Keratinocyte (primary cell): ENCODE measurements at regions not wholly inside any gene's neighbourhood (a gene's known extent, or its start where the extent isn't known, plus 50 kb on each side); places are given as distances from the start of the nearest gene placed in this dataset.

Experiments
- DNase-seq: peaks from one replicate; pipeline ENCODE4 v3.0.0-alpha.2; 2011; ENCODE audit warnings: low read depth, missing footprints, low spot score
- FAIRE-seq: peaks from 2 replicates; lab custom pipeline; 2011; peaks lifted over from hg19 to GRCh38; lab: Jason Lieb, UNC
- H2AFZ ChIP-seq: 2 replicates; pipeline ENCODE4 v1.6.0; 2012; ENCODE audit warnings: low read length, control low read depth, inconsistent platforms; ENCODE audit not compliant: control insufficient read depth
- H3K27ac ChIP-seq: 2 replicates; pipeline ENCODE4 v1.5.1; 2011; ENCODE audit warnings: low read length; ENCODE audit not compliant: control insufficient read depth, insufficient read depth
- H3K27me3 ChIP-seq: 3 replicates; pipeline ENCODE4 v1.6.0; 2011; ENCODE audit warnings: low read length; ENCODE audit not compliant: control insufficient read depth, insufficient read depth; ENCODE audit errors: extremely low read depth
- H3K36me3 ChIP-seq, 2 experiments: 2 replicates in 1 of 2; 3 replicates in 1 of 2; pipeline ENCODE4 v1.5.1; 2011; ENCODE audit warnings: low read length in 2 of 2, mild to moderate bottlenecking in 1 of 2; ENCODE audit not compliant: control insufficient read depth in 2 of 2, insufficient read depth in 2 of 2; ENCODE audit errors: extremely low read depth in 1 of 2
- H3K4me1 ChIP-seq: 3 replicates; pipeline ENCODE4 v1.5.1; 2011; ENCODE audit warnings: low read length; ENCODE audit not compliant: control insufficient read depth, insufficient read depth; ENCODE audit errors: extremely low read depth
- H3K4me2 ChIP-seq: 3 replicates; pipeline ENCODE4 v1.6.0; 2011; ENCODE audit warnings: low read depth, low read length; ENCODE audit not compliant: control insufficient read depth, insufficient read depth; ENCODE audit errors: extremely low read depth
- H3K4me3 ChIP-seq, 3 experiments: fragments of 200-600 bp in 1 of 3; sonication (generic) in 1 of 3; 2 replicates in 2 of 3; 3 replicates in 1 of 3; pipeline ENCODE4 v1.5.1; 2011 to 2016; ENCODE audit warnings: low read length in 3 of 3, mild to moderate bottlenecking in 3 of 3, control low read depth in 2 of 3, inconsistent platforms in 1 of 3, low read depth in 1 of 3, mixed read lengths in 1 of 3, mixed run types in 1 of 3, moderate library complexity in 1 of 3; ENCODE audit not compliant: control insufficient read depth in 2 of 3, insufficient read depth in 2 of 3; ENCODE audit errors: extremely low read depth in 1 of 3
- H3K79me2 ChIP-seq: 2 replicates; pipeline ENCODE4 v1.6.0; 2012; ENCODE audit warnings: low read length; ENCODE audit not compliant: control insufficient read depth, insufficient read depth
- H3K9ac ChIP-seq: 3 replicates; pipeline ENCODE4 v1.6.0; 2011; ENCODE audit warnings: low read length; ENCODE audit not compliant: control insufficient read depth, insufficient read depth; ENCODE audit errors: extremely low read depth
- H3K9me1 ChIP-seq: 3 replicates; pipeline ENCODE4 v1.6.0; 2011; ENCODE audit warnings: low read length; ENCODE audit not compliant: control insufficient read depth, insufficient read depth; ENCODE audit errors: extremely low read depth
- H3K9me3 ChIP-seq: 2 replicates; pipeline ENCODE4 v1.5.1; 2012; ENCODE audit warnings: low read depth, low read length; ENCODE audit not compliant: control insufficient read depth
- H4K20me1 ChIP-seq: 3 replicates; pipeline ENCODE4 v1.6.0; 2011; ENCODE audit warnings: low read length; ENCODE audit not compliant: control insufficient read depth, insufficient read depth; ENCODE audit errors: extremely low read depth
- CTCF ChIP-seq, 3 experiments: IDR thresholded peaks in 1 of 3; conservative IDR thresholded peaks in 1 of 3; optimal IDR thresholded peaks in 1 of 3; 2 replicates in 2 of 3; 3 replicates in 1 of 3; pipeline versions ENCODE3 to v1.5.1; 2011; ENCODE audit warnings: low read length in 3 of 3, mild to moderate bottlenecking in 3 of 3, moderate library complexity in 2 of 3, control low read depth in 1 of 3, inconsistent platforms in 1 of 3; ENCODE audit not compliant: insufficient read depth in 2 of 3; ENCODE audit errors: extremely low read depth in 1 of 3
- EZH2 ChIP-seq: IDR thresholded peaks from one replicate; pipeline ENCODE4 v1.6.1; 2012; ENCODE audit warnings: inconsistent platforms, mild to moderate bottlenecking, low read length, moderate library complexity
- dilution Hi-C: fragments of 300-500 bp; cut with MboI; formaldehyde crosslinking; loops from one replicate; pipeline ENCODE4 v1.7.0; 2020; ENCODE audit warnings: low sequenced_read_pairs; ENCODE audit not compliant: extremely low pct_ligation_motif_present

- Histone ChIP-seq H3K27ac (no peak overlapping the region), H3K9me1 (no peaks in the 10 kb centered on the region)
- no peak for DNase-seq
These were observed 247.2 kb downstream of the HACE1 start for GRCh38 chr6:104612541-104612940.

GRCh38 chr6:104608101-104608500 lies 251.6 kb downstream of the HACE1 start:
- Histone ChIP-seq H3K79me2 (no peaks in the 10 kb centered on the region), H3K9me3 (no peaks in the 10 kb centered on the region), H3K36me3 (no peaks in the 10 kb centered on the region), H3K4me1 (peaks cover 6% of the 10 kb centered on the region), H3K4me3 (no peak overlapping the region), H3K27ac (no peak overlapping the region), H2AFZ (no peak overlapping the region), H3K4me2 (no peak overlapping the region), H3K27me3 (no peaks in the 10 kb centered on the region), H4K20me1 (no peaks in the 10 kb centered on the region), H3K9ac (no peak overlapping the region), H3K9me1 (no peaks in the 10 kb centered on the region)
- dilution Hi-C loops, result no loop called here
- DNase-seq (no peak), FAIRE-seq (no peak)
- TF ChIP-seq EZH2, result no peak
- TF ChIP-seq CTCF (optimal IDR thresholded peaks at IDR 0.05 in 1 of 3, IDR thresholded peaks at IDR 0.05 in 1 of 3, conservative IDR thresholded peaks at IDR 0.05 in 1 of 3; ENCODE audit: extremely low read depth in 1 of 3, insufficient read depth in 2 of 3, low read length in 3 of 3), result no peak

More at GRCh38 chr6:104612541-104612940, 247.2 kb downstream of the HACE1 start:
- Histone ChIP-seq H3K4me3 (no peak overlapping the region), H3K9ac (no peak overlapping the region), H3K36me3 (no peaks in the 10 kb centered on the region), H3K4me2 (peak overlapping the region; percentile 27), H3K9me3 (no peaks in the 10 kb centered on the region), H3K4me1 (peaks cover 13% of the 10 kb centered on the region), H2AFZ (peak overlapping the region; percentile 94), H4K20me1 (no peaks in the 10 kb centered on the region), H3K79me2 (no peaks in the 10 kb centered on the region), H3K27me3 (no peaks in the 10 kb centered on the region)
- TF ChIP-seq CTCF (optimal IDR thresholded peaks at IDR 0.05 in 1 of 3, IDR thresholded peaks at IDR 0.05 in 1 of 3, conservative IDR thresholded peaks at IDR 0.05 in 1 of 3; ENCODE audit: extremely low read depth in 1 of 3, insufficient read depth in 2 of 3, low read length in 3 of 3) (no peak), EZH2 (no peak)
- FAIRE-seq, result no peak
- dilution Hi-C loops, result no loop called here
